ENCODE measurements at regions not wholly inside any gene's neighbourhood (a gene's known extent, or its start where the extent isn't known, plus 50 kb on each side); places are given as distances from the start of the nearest gene placed in this dataset.

GRCh38 chr2:111710613-111711012 is 173.4 kb downstream of the ANAPC1 start:
- WGBS, 2 donors: 85 to 87% methylated on average over 4 of the region's 4 CpGs
- ATAC-seq: no peak
- H3K9me3 ChIP-seq: no peaks in the 10 kb centered on the region

DNA sequence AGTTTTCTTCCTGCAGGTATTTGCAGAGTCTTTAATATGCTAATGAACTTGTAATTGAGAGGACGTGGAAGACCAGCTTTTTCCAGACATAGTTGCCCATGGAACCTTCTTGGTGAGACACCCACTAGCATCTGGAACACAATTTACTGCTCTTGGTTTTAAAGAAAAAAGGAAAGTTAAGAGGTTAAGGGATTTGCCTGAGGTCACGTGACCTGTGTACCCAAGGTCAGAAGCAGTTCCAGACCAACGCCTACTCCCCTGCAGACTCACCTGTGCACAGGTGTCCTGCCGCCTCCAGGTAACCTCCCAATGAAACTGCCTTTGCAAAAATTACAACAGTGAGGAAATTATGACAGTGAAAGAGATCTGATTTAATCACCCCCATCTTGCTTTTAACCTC is 172.7 kb downstream of the ANAPC1 start:
- Histone ChIP-seq H3K27me3 (no peaks in the 10 kb centered on the region), H3K4me3 (no peak overlapping the region), H3K4me1 (no peaks in the 10 kb centered on the region), H3K9me3 (no peaks in the 10 kb centered on the region), H3K27ac (no peak overlapping the region), H3K36me3 (no peaks in the 10 kb centered on the region)
- FAIRE-seq (no peak), ATAC-seq (no peak), DNase-seq (no peak)
- TF ChIP-seq, protein P1, sequence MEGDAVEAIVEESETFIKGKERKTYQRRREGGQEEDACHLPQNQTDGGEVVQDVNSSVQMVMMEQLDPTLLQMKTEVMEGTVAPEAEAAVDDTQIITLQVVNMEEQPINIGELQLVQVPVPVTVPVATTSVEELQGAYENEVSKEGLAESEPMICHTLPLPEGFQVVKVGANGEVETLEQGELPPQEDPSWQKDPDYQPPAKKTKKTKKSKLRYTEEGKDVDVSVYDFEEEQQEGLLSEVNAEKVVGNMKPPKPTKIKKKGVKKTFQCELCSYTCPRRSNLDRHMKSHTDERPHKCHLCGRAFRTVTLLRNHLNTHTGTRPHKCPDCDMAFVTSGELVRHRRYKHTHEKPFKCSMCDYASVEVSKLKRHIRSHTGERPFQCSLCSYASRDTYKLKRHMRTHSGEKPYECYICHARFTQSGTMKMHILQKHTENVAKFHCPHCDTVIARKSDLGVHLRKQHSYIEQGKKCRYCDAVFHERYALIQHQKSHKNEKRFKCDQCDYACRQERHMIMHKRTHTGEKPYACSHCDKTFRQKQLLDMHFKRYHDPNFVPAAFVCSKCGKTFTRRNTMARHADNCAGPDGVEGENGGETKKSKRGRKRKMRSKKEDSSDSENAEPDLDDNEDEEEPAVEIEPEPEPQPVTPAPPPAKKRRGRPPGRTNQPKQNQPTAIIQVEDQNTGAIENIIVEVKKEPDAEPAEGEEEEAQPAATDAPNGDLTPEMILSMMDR (IDR thresholded peaks at IDR 0.05): no peak
- intact Hi-C loops (cut with DNase I): no loop called here
- 78 to 79% methylated on average over 4 of the region's 4 CpGs for WGBS, 2 donors

More at GRCh38 chr2:111710613-111711012, 173.4 kb downstream of the ANAPC1 start:
- Histone ChIP-seq H3K27me3 (no peaks in the 10 kb centered on the region), H3K4me1 (no peaks in the 10 kb centered on the region), H3K36me3 (no peaks in the 10 kb centered on the region), H3K4me3 (no peak overlapping the region), H3K27ac (no peak overlapping the region)
- TF ChIP-seq, protein P1 (IDR thresholded peaks at IDR 0.05): no peak
- no peak for DNase-seq
- intact Hi-C loops (cut with DNase I): no loop called here
- no peak for FAIRE-seq

DNA sequence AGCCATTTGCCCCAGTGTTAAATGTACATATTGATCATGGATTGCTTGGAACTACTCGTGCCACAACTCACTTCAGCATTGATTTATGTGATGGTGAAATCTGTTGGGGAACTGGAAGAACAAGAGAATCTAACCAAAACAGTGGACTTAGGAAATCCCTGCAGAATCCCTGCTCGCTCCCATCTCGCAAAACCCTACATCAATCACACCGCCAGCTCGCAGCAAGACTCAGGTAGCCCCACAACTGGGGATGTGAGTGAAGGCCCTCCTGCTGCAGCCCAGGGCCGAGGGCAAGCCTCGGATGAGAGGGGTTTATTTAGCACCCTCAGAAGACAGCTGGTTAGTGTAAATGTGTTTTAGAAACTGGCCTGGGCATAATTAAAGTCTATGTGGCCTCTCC is 171.6 kb downstream of the ANAPC1 start:
- no peak overlapping the region for H3K27ac ChIP-seq
- no peaks in the 10 kb centered on the region for H3K27me3 ChIP-seq
- H3K4me3 ChIP-seq: no peak overlapping the region
- ATAC-seq (no peak), FAIRE-seq (no peak), DNase-seq (no peak)
- no peaks in the 10 kb centered on the region for H3K9me3 ChIP-seq
- TF ChIP-seq, protein P1 (IDR thresholded peaks at IDR 0.05): no peak
- no peaks in the 10 kb centered on the region for H3K36me3 ChIP-seq
- intact Hi-C loops (cut with DNase I): no loop called here
- no peaks in the 10 kb centered on the region for H3K4me1 ChIP-seq
- WGBS, 2 donors: 71 to 88% methylated on average over 7 of the region's 7 CpGs

DNA sequence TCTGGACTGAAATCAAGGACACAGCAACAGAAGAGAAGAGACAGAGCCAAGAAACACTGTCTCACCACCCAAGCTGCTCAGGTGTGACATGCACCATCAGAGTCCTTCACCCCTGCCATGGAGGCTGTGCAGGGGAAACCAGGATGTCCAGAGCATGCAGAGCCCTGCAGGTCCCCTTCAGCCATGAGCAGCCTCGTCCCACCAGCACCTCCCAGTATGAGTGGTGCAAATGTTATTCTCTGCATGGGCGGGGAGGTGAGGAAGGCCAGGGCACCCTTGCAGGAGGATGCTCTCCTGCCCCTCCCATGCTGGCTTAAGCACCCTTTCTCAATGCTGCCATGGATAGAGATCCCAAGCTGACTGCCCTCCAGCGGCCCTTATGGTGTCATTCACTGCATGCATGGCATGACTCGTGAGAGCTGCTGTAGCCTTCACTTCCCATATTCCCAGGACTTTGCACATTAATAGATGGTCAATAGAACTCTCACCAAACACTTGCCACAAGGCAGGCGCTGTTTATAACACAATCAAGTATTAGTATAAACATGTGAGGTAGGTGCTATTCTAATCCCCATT is 171.0 kb downstream of the ANAPC1 start:
- intact Hi-C loops (cut with DNase I): no loop called here
- H3K27me3 ChIP-seq: no peaks in the 10 kb centered on the region
- FAIRE-seq (no peak), DNase-seq (no peak), ATAC-seq (no peak)
- no peak overlapping the region for H3K4me3 ChIP-seq
- H3K27ac ChIP-seq: no peak overlapping the region
- WGBS, 2 donors: 89 to 90% methylated on average over 5 of the region's 5 CpGs
- TF ChIP-seq, protein P1 (IDR thresholded peaks at IDR 0.05): no peak
- no peaks in the 10 kb centered on the region for H3K4me1 ChIP-seq
- H3K36me3 ChIP-seq: no peaks in the 10 kb centered on the region
- H3K9me3 ChIP-seq: no peaks in the 10 kb centered on the region

GRCh38 chr2:111715987-111716904 is 167.7 kb downstream of the ANAPC1 start:
- no peaks in the 10 kb centered on the region for H3K27me3 ChIP-seq
- intact Hi-C loops (cut with DNase I): no loop called here
- H3K27ac ChIP-seq: no peak overlapping the region
- TF ChIP-seq, protein P1 (IDR thresholded peaks at IDR 0.05): no peak
- FAIRE-seq (no peak), DNase-seq (no peak), ATAC-seq (no peak)
- H3K4me3 ChIP-seq: no peak overlapping the region
- H3K36me3 ChIP-seq: no peaks in the 10 kb centered on the region
- no peaks in the 10 kb centered on the region for H3K9me3 ChIP-seq
- H3K4me1 ChIP-seq: no peaks in the 10 kb centered on the region
- WGBS, 2 donors: 80 to 89% methylated on average over 13 of the region's 13 CpGs
